Mesenteric fat pad (tissue), 1 donor: ENCODE measurements at regions not wholly inside any gene's neighbourhood (a gene's known extent, or its start where the extent isn't known, plus 50 kb on each side); places are given as distances from the start of the nearest gene placed in this dataset.

Experiments
- DNase-seq: peaks from one replicate; pipeline ENCODE4 v3.0.0-alpha.2; 2020; ENCODE audit warnings: low spot score
- donor health status: DM: yes; HTN: yes; CAD: no.

DNA sequence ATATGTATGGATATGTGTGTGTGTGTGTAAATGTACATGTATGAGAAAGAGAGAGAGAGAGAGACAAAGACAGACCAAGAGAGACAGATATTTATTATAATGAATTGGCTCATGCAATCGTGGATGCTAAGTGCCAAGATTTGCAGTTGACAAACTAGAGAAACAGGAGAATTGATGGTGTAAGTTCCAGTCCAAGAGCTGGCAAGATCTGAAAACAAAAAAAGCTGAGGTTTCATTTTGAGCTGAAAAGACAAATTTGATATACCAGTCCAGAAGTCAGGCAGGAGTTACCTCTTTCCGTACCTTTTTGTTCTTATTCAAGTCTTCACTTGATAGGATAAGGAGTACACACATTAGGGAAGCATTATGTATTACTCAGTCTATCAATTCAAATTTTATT lies 157.8 kb downstream of the COPS8 start:
- DNase-seq: no peak

- DNase-seq: no peak
Observed at GRCh38 chr2:237244178-237244577, 158.5 kb downstream of the COPS8 start.

DNA sequence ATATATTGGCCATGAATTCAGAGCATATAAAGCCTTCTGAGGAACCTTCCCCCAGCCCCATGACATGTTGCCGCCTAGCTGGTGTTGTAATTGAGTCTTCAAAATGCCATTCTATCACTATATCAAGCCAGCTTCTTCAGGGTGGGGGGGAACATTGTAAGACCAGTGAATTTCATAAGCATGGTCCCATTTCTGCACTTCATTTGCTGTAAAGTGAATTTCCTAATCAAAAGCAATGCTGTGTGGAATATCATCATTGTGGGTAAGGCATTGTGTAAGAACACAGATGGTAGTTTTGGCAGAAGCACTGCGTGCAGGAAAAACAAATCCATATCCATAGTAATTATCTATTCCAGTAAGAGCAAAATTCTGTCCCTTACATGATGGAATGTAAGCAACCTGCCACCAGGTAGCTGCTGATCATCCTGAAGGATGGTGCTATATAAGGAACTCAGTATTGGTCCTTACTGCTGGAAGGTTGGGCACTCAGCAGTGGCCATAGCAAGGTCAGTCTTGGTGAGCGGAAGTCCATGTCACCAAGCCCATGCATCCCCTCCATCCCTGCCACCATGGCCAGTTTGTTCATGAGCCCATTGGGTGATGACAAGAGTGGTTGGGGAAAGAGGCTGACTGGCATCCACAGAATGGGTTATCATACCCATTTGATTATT lies 159.4 kb downstream of the COPS8 start:
- no peak for DNase-seq

DNA sequence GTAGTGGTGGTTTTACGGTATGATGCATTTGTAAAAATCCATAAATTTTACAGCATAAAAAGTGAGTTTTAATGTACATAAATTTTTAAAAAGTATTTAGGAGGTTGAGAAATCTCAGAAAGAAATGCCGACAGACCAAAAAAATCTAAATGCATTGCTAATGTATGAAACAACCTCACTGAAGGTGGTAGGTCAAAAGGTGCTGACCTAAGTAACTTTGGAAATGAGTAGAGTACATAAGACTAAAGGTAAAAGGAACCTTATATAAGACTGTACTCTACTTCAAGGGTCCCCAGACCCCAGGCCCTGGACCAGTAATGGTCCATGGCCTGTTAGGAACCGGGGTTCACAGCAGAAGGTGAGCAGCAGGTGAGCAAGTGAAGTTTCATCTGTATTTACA lies 163.4 kb downstream of the COL6A3 start:
- no peak for DNase-seq

DNA sequence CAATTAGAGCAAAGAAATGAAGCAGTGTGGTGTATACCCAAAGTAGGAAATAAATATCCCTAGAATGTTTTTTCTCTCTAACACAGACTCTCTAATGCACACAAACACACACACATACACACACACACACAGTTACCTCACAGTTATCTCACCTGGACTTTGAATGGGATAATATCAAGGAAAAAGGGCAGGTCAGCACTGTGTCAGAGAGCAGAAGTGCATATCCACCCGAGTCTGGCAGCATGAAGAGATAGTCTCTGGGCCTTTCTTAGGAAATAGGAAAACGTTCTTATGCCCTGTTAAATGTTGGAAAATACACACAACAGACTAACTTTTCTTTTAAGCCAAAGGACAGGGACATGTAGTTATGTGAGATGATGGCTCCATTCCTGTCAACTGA lies 162.0 kb downstream of the COL6A3 start:
- no peak for DNase-seq

GRCh38 chr2:237253046-237253702 lies 160.8 kb downstream of the COL6A3 start:
- DNase-seq: no peak

DNA sequence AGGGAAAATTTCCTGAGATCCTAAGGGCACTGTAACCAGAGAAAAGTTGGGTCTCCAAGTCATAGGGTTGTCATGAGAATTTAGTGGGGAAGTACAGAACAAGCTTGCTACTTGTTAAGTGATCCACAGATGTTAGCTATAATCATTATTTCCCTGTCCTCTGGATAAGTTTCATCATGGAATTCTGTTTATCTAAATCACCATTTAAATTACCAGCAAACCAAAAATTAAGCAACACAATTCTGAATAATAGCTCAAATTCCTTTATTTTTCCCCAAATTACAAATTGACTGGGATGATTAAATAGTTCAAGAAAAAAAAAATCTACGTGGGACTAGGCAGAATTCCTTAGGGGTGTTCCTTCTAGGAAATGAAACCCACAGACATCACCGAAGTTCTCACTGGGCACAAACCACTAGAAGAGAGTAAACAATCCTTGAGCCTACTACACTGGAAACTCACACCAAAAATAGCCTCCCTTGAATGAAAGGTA lies 159.5 kb downstream of the COL6A3 start:
- no peak for DNase-seq

DNA sequence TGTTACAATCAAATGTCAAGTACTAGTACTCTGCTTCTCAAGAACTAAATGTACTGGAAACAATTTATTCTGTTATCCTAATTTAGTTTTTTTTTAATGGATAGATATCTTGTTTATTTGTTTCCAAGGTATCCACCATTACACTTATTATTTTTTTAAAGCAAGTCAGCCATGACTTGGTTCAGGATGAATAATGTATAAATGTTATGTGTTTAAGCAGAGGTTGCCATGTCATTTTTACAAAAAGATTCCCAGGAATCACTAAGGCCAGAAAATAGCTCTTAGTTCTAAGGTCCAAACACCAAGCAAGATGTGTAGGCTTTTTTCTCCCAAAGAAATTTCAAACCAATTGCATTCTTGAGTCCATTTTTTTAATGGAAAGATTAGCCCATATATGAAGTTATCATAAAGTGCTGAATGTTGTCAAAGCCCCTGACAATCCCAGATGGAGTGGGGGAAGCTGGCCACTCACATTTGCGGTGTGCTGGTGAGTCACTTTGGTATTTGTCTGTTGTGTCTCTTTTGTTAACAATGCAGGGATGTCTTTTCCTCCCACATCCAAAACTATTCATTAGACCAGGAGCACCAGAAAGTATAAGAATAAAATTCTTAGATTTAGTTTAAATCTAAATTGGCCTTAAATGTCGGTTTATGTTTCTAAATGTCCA lies 158.9 kb downstream of the COL6A3 start:
- no peak for DNase-seq

DNA sequence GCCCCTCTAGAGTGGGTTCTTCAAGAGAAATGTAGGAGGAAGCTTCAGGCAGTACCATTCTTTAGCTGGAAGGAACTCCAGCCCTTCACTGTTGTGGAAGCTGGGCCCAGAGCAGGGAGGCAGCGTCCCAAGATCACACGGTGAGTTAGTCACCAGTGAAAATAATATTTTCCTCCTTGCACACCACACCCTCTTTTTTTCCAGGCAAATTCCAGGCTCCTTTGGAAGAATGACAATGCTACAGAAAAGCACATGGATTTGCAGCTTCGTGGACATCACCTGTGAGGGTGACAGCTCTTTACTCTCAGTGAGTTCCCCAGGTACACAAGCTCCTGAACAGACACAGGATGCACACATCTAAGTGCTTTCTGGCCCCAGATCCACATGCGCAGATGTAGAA lies 157.1 kb downstream of the COL6A3 start:
- no peak for DNase-seq

GRCh38 chr2:237257471-237257951 lies 156.5 kb downstream of the COL6A3 start:
- DNase-seq: no peak

GRCh38 chr2:237258116-237258515 lies 155.8 kb downstream of the COL6A3 start:
- no peak for DNase-seq

DNA sequence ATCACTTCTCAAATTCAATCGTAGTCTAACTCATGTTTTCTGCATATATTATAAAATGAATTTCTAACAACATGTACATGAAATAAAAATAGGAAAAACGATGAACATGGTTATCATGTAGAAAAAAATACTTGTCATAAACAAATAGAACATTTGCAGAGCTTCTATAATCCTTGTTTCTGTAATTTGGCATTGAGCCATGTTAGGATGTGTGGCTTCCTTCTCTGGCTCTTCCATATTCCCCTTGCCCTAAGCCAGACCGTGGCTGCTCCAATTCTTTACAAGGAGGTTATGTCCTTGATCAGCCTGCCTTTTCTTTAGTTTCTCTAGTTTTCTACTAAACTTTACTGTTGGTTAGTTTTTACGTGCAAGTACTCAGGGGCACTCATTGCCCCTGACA lies 155.3 kb downstream of the COL6A3 start:
- DNase-seq: no peak

DNA sequence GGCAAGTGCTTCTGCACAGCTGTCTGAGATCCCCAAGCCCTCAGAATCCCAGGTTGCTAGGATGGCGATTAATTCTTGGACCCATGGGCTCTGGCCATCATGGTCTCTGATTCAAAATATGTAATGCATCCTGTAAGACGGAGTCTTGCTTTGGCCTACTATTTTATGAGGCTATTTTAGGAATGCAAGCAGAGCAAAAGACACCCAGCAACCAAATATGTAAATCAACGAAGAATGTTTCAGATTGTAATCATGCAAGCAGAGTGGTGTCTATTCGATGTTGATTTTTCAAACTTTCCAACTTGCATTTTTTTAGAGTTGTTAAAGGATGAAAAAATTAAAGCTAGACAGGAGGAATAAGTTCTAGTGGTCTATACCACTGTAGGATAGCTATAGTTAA lies 154.8 kb downstream of the COL6A3 start:
- no peak for DNase-seq

DNA sequence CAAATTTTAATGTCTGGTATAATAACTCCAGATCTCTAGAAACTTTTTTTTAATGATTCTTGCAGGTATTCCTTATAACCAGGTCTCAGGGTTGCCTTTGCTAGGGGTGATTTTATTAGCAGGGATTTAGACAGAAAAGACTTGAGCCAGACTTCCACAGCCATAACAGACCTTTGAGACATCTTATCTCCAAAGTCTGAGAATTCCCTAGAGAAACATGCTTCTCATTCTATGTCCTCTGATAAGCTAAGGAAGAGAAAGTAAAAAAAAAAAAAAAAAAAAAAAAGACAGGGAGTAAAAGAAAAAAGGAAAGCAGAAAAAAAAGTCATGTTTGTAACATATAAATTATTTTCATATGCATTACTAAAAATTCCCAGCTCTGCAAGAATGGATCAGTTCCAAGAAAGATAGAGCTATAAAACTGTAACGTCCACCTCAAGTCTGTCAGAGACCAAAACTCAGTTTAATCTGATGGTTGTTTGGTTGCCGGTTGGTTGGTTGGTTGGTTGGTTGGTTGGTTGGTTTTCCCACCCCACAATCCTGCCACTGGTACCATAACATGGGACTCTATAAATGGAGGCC lies 153.8 kb downstream of the COL6A3 start:
- no peak for DNase-seq

GRCh38 chr2:237260686-237261085 lies 153.3 kb downstream of the COL6A3 start:
- DNase-seq: no peak

DNA sequence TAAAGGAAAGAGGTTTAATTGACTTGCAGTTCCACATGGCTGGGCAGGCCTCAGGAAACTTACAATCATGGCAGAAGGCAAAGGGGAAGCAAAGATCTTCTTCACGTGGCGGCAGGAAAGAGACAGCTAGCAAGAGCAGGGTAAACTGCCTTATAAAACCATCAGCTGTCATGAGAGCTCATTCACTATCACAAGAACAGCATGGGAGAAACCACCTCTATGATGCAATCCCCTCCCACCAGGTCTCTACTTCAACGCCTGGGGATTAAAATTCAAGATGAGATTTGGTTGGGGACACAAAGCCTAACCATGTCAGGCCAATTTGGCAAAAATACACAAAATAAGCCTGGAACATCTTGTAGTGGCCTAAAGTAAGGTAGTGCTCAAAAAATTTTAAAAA lies 152.6 kb downstream of the COL6A3 start:
- no peak for DNase-seq

- DNase-seq: no peak
Observed at GRCh38 chr2:237262838-237263771, 150.9 kb downstream of the COL6A3 start.

- no peak for DNase-seq
Observed at GRCh38 chr2:237264480-237265219, 149.3 kb downstream of the COL6A3 start.

DNA sequence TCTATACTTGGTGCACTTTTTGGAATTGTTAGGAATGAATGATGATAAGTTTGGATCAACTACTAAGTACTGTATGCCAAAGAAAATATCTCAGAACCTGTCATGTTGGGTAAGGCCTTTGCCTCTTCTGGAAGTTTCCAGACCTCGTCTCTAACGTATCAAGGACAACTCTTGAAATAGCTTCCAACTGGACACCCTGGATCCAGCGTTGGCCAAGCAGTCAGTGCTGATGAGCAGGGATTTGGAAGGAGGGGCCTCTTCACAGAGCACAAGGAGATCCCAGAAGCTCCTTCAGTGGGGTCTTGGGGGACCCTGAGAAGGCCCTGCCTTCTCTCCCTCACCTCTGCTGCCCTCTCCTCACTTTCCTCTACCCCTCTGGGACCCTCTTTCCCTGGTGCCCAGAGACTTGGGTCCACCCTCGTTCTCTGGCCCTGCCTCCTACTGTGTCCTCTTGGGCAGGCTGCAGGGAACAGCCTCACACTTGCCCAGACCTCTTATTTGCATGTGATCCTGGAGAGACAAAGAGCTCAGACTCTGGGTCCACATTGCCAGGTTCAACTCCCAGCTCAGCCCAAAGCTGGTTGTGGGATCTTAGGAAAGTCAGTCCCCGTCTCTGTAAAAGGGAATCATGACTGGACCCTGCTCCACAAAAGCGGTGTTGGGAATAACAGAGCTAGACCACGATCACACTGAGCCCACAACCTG lies 145.8 kb downstream of the COL6A3 start:
- no peak for DNase-seq
